ENCODE measurements at regions not wholly inside any gene's neighbourhood (a gene's known extent, or its start where the extent isn't known, plus 50 kb on each side); places are given as distances from the start of the nearest gene placed in this dataset.

GRCh38 chr3:7927864-7928263, 573.8 kb upstream of the LMCD1 start:
- TF ChIP-seq CTCF (IDR thresholded peaks at IDR 0.05; ENCODE audit: insufficient read depth, low read length, poor library complexity, severe bottlenecking), result no peak
- Histone ChIP-seq H3K36me3 (ENCODE audit: control insufficient read depth, insufficient read depth, low read length) (no peaks in the 10 kb centered on the region), H3K4me3 (replicated peaks; ENCODE audit: low read depth, low read length) (no peak overlapping the region), H3K27me3 (replicated peaks; ENCODE audit: control insufficient read depth, insufficient read depth, low read length) (no peaks in the 10 kb centered on the region)
- DNase-seq (ENCODE audit: extremely low read depth, insufficient read length), result no peak

- H3K36me3 ChIP-seq (ENCODE audit: control insufficient read depth, insufficient read depth, low read length), result no peaks in the 10 kb centered on the region
- no peak overlapping the region for H3K4me3 ChIP-seq (replicated peaks; ENCODE audit: low read depth, low read length)
- no peak for TF ChIP-seq CTCF (IDR thresholded peaks at IDR 0.05; ENCODE audit: insufficient read depth, low read length, poor library complexity, severe bottlenecking)
- DNase-seq (ENCODE audit: extremely low read depth, insufficient read length), result no peak
- H3K27me3 ChIP-seq (replicated peaks; ENCODE audit: control insufficient read depth, insufficient read depth, low read length), result no peaks in the 10 kb centered on the region
Observed at GRCh38 chr3:7929319-7929889, 572.2 kb upstream of the LMCD1 start.

GRCh38 chr3:7934362-7934761, 567.3 kb upstream of the LMCD1 start:
- Histone ChIP-seq H3K4me3 (replicated peaks; ENCODE audit: low read depth, low read length) (no peak overlapping the region), H3K27me3 (replicated peaks; ENCODE audit: control insufficient read depth, insufficient read depth, low read length) (no peaks in the 10 kb centered on the region), H3K36me3 (ENCODE audit: control insufficient read depth, insufficient read depth, low read length) (no peaks in the 10 kb centered on the region)
- no peak for TF ChIP-seq CTCF (IDR thresholded peaks at IDR 0.05; ENCODE audit: insufficient read depth, low read length, poor library complexity, severe bottlenecking)
- DNase-seq (ENCODE audit: extremely low read depth, insufficient read length), result no peak

GRCh38 chr3:7947930-7948329, 553.7 kb upstream of the LMCD1 start:
- Histone ChIP-seq H3K27me3 (replicated peaks; ENCODE audit: control insufficient read depth, insufficient read depth, low read length) (no peaks in the 10 kb centered on the region), H3K4me3 (replicated peaks; ENCODE audit: low read depth, low read length) (no peak overlapping the region), H3K36me3 (ENCODE audit: control insufficient read depth, insufficient read depth, low read length) (no peaks in the 10 kb centered on the region)
- TF ChIP-seq CTCF (IDR thresholded peaks at IDR 0.05; ENCODE audit: insufficient read depth, low read length, poor library complexity, severe bottlenecking), result no peak
- DNase-seq (ENCODE audit: extremely low read depth, insufficient read length), result no peak

- no peak for TF ChIP-seq CTCF (IDR thresholded peaks at IDR 0.05; ENCODE audit: insufficient read depth, low read length, poor library complexity, severe bottlenecking)
- DNase-seq (ENCODE audit: extremely low read depth, insufficient read length), result no peak
- H3K27me3 ChIP-seq (replicated peaks; ENCODE audit: control insufficient read depth, insufficient read depth, low read length), result no peaks in the 10 kb centered on the region
- H3K36me3 ChIP-seq (ENCODE audit: control insufficient read depth, insufficient read depth, low read length), result no peaks in the 10 kb centered on the region
- no peak overlapping the region for H3K4me3 ChIP-seq (replicated peaks; ENCODE audit: low read depth, low read length)
Observed at GRCh38 chr3:7950890-7951289, 550.7 kb upstream of the LMCD1 start.

GRCh38 chr3:7953449-7954014, 548.1 kb upstream of the LMCD1 start:
- TF ChIP-seq CTCF (IDR thresholded peaks at IDR 0.05; ENCODE audit: insufficient read depth, low read length, poor library complexity, severe bottlenecking), result no peak
- Histone ChIP-seq H3K4me3 (replicated peaks; ENCODE audit: low read depth, low read length) (no peak overlapping the region), H3K27me3 (replicated peaks; ENCODE audit: control insufficient read depth, insufficient read depth, low read length) (no peaks in the 10 kb centered on the region), H3K36me3 (ENCODE audit: control insufficient read depth, insufficient read depth, low read length) (no peaks in the 10 kb centered on the region)
- no peak for DNase-seq (ENCODE audit: extremely low read depth, insufficient read length)
